ENCODE measurements at regions not wholly inside any gene's neighbourhood (a gene's known extent, or its start where the extent isn't known, plus 50 kb on each side); places are given as distances from the start of the nearest gene placed in this dataset.

- Mint-ChIP-seq H3K4me1 (peaks cover 22% of the 10 kb centered on the region), H3K27ac (peak overlapping the region; percentile 51; the same call in 1 of the 2 replicates)
These were observed 290.7 kb upstream of the SLC14A2 start for GRCh38 chr18:45324495-45325113.

More at GRCh38 chr18:45324495-45325113, 290.7 kb upstream of the SLC14A2 start:
- Mint-ChIP-seq H3K9me3 (no peaks in the 10 kb centered on the region), H3K36me3 (ENCODE audit: low read depth) (no peaks in the 10 kb centered on the region), H3K27me3 (ENCODE audit: insufficient read depth, low read depth, poor library complexity) (no peaks in the 10 kb centered on the region), H3K4me3 (no peak overlapping the region)
- H4K20me1 ChIP-seq (replicated peaks; ENCODE audit: insufficient read depth), result no peaks in the 10 kb centered on the region
- DNase-seq (ENCODE audit: low spot score), result peak; percentile 38
- H3K4me3 ChIP-seq, result no peak overlapping the region
- no peaks in the 10 kb centered on the region for H3K36me3 ChIP-seq (ENCODE audit: insufficient read depth)
- H3K4me1 ChIP-seq (ENCODE audit: insufficient read depth), result peaks cover 20% of the 10 kb centered on the region
- peaks cover 10% of the 10 kb centered on the region; the same call in 1 of the 2 replicates for H3K9me2 ChIP-seq (ENCODE audit: insufficient read depth)
- H3F3A ChIP-seq (replicated peaks; ENCODE audit: low read depth), result no peaks in the 10 kb centered on the region
- no peaks in the 10 kb centered on the region for H3K27me3 ChIP-seq (ENCODE audit: insufficient read depth)
- no peak for TF ChIP-seq NANOG (IDR thresholded peaks at IDR 0.05; ENCODE audit: borderline replicate concordance)
- TF ChIP-seq, protein P1, sequence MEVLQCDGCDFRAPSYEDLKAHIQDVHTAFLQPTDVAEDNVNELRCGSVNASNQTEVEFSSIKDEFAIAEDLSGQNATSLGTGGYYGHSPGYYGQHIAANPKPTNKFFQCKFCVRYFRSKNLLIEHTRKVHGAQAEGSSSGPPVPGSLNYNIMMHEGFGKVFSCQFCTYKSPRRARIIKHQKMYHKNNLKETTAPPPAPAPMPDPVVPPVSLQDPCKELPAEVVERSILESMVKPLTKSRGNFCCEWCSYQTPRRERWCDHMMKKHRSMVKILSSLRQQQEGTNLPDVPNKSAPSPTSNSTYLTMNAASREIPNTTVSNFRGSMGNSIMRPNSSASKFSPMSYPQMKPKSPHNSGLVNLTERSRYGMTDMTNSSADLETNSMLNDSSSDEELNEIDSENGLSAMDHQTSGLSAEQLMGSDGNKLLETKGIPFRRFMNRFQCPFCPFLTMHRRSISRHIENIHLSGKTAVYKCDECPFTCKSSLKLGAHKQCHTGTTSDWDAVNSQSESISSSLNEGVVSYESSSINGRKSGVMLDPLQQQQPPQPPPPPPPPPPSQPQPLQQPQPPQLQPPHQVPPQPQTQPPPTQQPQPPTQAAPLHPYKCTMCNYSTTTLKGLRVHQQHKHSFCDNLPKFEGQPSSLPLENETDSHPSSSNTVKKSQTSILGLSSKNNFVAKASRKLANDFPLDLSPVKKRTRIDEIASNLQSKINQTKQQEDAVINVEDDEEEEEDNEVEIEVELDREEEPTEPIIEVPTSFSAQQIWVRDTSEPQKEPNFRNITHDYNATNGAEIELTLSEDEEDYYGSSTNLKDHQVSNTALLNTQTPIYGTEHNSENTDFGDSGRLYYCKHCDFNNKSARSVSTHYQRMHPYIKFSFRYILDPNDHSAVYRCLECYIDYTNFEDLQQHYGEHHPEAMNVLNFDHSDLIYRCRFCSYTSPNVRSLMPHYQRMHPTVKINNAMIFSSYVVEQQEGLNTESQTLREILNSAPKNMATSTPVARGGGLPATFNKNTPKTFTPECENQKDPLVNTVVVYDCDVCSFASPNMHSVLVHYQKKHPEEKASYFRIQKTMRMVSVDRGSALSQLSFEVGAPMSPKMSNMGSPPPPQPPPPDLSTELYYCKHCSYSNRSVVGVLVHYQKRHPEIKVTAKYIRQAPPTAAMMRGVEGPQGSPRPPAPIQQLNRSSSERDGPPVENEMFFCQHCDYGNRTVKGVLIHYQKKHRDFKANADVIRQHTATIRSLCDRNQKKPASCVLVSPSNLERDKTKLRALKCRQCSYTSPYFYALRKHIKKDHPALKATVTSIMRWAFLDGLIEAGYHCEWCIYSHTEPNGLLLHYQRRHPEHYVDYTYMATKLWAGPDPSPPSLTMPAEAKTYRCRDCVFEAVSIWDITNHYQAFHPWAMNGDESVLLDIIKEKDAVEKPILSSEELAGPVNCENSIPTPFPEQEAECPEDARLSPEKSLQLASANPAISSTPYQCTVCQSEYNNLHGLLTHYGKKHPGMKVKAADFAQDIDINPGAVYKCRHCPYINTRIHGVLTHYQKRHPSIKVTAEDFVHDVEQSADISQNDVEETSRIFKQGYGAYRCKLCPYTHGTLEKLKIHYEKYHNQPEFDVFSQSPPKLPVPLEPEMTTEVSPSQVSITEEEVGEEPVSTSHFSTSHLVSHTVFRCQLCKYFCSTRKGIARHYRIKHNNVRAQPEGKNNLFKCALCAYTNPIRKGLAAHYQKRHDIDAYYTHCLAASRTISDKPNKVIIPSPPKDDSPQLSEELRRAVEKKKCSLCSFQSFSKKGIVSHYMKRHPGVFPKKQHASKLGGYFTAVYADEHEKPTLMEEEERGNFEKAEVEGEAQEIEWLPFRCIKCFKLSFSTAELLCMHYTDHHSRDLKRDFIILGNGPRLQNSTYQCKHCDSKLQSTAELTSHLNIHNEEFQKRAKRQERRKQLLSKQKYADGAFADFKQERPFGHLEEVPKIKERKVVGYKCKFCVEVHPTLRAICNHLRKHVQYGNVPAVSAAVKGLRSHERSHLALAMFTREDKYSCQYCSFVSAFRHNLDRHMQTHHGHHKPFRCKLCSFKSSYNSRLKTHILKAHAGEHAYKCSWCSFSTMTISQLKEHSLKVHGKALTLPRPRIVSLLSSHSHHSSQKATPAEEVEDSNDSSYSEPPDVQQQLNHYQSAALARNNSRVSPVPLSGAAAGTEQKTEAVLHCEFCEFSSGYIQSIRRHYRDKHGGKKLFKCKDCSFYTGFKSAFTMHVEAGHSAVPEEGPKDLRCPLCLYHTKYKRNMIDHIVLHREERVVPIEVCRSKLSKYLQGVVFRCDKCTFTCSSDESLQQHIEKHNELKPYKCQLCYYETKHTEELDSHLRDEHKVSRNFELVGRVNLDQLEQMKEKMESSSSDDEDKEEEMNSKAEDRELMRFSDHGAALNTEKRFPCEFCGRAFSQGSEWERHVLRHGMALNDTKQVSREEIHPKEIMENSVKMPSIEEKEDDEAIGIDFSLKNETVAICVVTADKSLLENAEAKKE (CRISPR knock-in tag; IDR thresholded peaks at IDR 0.05), result no peak
- TF ChIP-seq POLR2AphosphoS5 (IDR thresholded peaks at IDR 0.05; ENCODE audit: low read depth), result no peak
- TF ChIP-seq CREB1 (CRISPR knock-in tag; IDR thresholded peaks at IDR 0.05; ENCODE audit: low read depth), result no peak
- no peak for TF ChIP-seq EZH2 (IDR thresholded peaks at IDR 0.05; ENCODE audit: low read depth, unreplicated experiment)
- TF ChIP-seq, protein P2, sequence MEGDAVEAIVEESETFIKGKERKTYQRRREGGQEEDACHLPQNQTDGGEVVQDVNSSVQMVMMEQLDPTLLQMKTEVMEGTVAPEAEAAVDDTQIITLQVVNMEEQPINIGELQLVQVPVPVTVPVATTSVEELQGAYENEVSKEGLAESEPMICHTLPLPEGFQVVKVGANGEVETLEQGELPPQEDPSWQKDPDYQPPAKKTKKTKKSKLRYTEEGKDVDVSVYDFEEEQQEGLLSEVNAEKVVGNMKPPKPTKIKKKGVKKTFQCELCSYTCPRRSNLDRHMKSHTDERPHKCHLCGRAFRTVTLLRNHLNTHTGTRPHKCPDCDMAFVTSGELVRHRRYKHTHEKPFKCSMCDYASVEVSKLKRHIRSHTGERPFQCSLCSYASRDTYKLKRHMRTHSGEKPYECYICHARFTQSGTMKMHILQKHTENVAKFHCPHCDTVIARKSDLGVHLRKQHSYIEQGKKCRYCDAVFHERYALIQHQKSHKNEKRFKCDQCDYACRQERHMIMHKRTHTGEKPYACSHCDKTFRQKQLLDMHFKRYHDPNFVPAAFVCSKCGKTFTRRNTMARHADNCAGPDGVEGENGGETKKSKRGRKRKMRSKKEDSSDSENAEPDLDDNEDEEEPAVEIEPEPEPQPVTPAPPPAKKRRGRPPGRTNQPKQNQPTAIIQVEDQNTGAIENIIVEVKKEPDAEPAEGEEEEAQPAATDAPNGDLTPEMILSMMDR (conservative IDR thresholded peaks at IDR 0.05; ENCODE audit: low read depth in 2 of 2), result no peak
- no peak for TF ChIP-seq ZNF114 (CRISPR knock-in tag; IDR thresholded peaks at IDR 0.05)
- no peak for TF ChIP-seq STAT1 (IDR thresholded peaks at IDR 0.05; ENCODE audit: unreplicated experiment)
- TF ChIP-seq ZNF331 (CRISPR knock-in tag; IDR thresholded peaks at IDR 0.05; ENCODE audit: low read depth), result no peak
- TF ChIP-seq JUNB (IDR thresholded peaks at IDR 0.05; ENCODE audit: unreplicated experiment), result no peak
- TF ChIP-seq REST (IDR thresholded peaks at IDR 0.05; ENCODE audit: unreplicated experiment), result no peak
- TF ChIP-seq EZH2phosphoT487 (IDR thresholded peaks at IDR 0.05; ENCODE audit: unreplicated experiment), result no peak
- TF ChIP-seq, protein P3, sequence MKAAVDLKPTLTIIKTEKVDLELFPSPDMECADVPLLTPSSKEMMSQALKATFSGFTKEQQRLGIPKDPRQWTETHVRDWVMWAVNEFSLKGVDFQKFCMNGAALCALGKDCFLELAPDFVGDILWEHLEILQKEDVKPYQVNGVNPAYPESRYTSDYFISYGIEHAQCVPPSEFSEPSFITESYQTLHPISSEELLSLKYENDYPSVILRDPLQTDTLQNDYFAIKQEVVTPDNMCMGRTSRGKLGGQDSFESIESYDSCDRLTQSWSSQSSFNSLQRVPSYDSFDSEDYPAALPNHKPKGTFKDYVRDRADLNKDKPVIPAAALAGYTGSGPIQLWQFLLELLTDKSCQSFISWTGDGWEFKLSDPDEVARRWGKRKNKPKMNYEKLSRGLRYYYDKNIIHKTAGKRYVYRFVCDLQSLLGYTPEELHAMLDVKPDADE (IDR thresholded peaks at IDR 0.05), result no peak
- H3K79me2 ChIP-seq (replicated peaks; ENCODE audit: insufficient read depth), result no peaks in the 10 kb centered on the region
- peak overlapping the region; percentile 81 for H2AFZ ChIP-seq
- peak overlapping the region; percentile 21; the same call in 1 of the 2 replicates for H3K4me2 ChIP-seq
- peak; percentile 87 for ATAC-seq
- H3K27ac ChIP-seq (ENCODE audit: low read depth), result no peak overlapping the region
